HG03565 (cell line): ENCODE measurements at regions not wholly inside any gene's neighbourhood (a gene's known extent, or its start where the extent isn't known, plus 50 kb on each side); places are given as distances from the start of the nearest gene placed in this dataset.
A peak's percentile ranks its signal among the peaks of the same experiment; 100 is the strongest.

Experiments used
- ATAC-seq: cut with Tn5 transposase; IDR thresholded peaks from one replicate; pipeline ENCODE4 v1.9.1; 2021; ENCODE audit warnings: mild to moderate bottlenecking, moderate library complexity; ENCODE audit not compliant: unreplicated experiment

GRCh38 chr18:24530630-24531111, 70.2 kb downstream of the HRH4 start:
- no peak for ATAC-seq

- ATAC-seq = no peak
Measured at GRCh38 chr18:24534271-24534670, 73.8 kb downstream of the HRH4 start.

- no peak for ATAC-seq
Measured at GRCh38 chr18:24534737-24535136, 74.3 kb downstream of the HRH4 start.

- no peak for ATAC-seq
Measured at GRCh38 chr18:24535527-24536295, 75.3 kb downstream of the HRH4 start.

GRCh38 chr18:24536326-24536725, 75.9 kb downstream of the HRH4 start:
- ATAC-seq = no peak

- no peak for ATAC-seq
Measured at GRCh38 chr18:24536834-24537233, 76.4 kb downstream of the HRH4 start.

GRCh38 chr18:24538414-24539264, 78.2 kb downstream of the HRH4 start:
- no peak for ATAC-seq

GRCh38 chr18:24539866-24540617, 79.6 kb downstream of the HRH4 start:
- ATAC-seq = peak; percentile 69

- no peak for ATAC-seq
Measured at GRCh38 chr18:24540896-24541295, 80.5 kb downstream of the HRH4 start.

- ATAC-seq = no peak
Measured at GRCh38 chr18:24543086-24543794, 82.8 kb downstream of the HRH4 start.

GRCh38 chr18:24543795-24544498, 83.5 kb downstream of the HRH4 start:
- no peak for ATAC-seq

- ATAC-seq = no peak
Measured at GRCh38 chr18:24544949-24545348, 84.5 kb downstream of the HRH4 start.

GRCh38 chr18:24545651-24546050, 85.2 kb downstream of the HRH4 start:
- no peak for ATAC-seq

GRCh38 chr18:24546307-24546706, 85.9 kb downstream of the HRH4 start:
- no peak for ATAC-seq

- ATAC-seq = no peak
Measured at GRCh38 chr18:24548583-24548982, 88.1 kb downstream of the HRH4 start.

GRCh38 chr18:24552218-24552617, 91.8 kb downstream of the HRH4 start:
- no peak for ATAC-seq

GRCh38 chr18:24553571-24554285, 93.3 kb downstream of the HRH4 start:
- no peak for ATAC-seq

GRCh38 chr18:24558403-24558802, 98.0 kb downstream of the HRH4 start:
- ATAC-seq = no peak

GRCh38 chr18:24559526-24559925, 99.1 kb downstream of the HRH4 start:
- no peak for ATAC-seq
